NCI-H2107 treated with DMSO at 0.1 percent for 48 hours (cell line): ENCODE measurements at regions not wholly inside any gene's neighbourhood (a gene's known extent, or its start where the extent isn't known, plus 50 kb on each side); places are given as distances from the start of the nearest gene placed in this dataset.

Source experiments
- DNase-seq: peaks from one replicate; lab custom pipeline; 2025; ENCODE audit not compliant: unreplicated experiment; lab: John Stamatoyannopoulos, UW

DNA sequence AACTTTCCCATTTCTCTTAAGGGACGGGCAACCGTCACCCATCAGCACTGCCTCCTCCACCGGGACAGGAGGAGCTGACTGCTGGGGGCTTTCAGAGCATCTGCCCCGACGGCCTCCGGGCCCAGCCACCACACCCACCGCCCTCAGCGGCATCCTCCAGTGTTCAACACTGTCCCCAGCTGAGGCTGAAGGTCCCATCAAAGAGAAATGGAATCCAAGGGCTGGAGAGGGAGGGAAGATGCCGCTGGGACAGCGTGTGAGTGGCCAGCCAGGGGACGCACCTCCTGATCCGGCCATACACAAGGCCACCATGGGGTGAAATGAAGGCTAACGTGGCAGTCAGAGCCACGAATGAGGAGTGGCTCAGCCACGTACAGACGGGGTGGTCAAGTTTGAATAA lies 153.6 kb upstream of the PPP2R2D start:
- no peak for DNase-seq

DNA sequence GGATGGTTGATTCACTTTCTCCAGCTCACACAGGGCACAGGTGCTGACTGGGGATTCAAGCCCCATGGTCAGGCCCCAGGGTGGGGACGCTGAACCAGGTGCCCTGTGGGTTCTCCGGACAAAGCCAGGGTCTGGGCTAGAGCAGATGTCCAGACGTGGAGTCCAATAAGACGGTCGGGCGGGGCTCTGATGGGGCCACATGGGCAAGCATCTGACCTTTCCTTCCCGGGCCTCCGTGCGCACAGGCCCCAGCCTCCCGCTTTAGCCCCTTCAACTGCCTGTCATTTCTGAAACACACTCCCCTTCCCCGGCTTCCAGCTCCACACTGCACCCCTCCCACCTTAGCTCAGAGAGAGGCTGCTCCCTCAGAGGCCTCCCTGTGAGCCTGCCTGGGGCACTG lies 153.0 kb upstream of the PPP2R2D start:
- no peak for DNase-seq

- DNase-seq: no peak
Measured at GRCh38 chr10:131748191-131748590, 152.6 kb upstream of the PPP2R2D start.

DNA sequence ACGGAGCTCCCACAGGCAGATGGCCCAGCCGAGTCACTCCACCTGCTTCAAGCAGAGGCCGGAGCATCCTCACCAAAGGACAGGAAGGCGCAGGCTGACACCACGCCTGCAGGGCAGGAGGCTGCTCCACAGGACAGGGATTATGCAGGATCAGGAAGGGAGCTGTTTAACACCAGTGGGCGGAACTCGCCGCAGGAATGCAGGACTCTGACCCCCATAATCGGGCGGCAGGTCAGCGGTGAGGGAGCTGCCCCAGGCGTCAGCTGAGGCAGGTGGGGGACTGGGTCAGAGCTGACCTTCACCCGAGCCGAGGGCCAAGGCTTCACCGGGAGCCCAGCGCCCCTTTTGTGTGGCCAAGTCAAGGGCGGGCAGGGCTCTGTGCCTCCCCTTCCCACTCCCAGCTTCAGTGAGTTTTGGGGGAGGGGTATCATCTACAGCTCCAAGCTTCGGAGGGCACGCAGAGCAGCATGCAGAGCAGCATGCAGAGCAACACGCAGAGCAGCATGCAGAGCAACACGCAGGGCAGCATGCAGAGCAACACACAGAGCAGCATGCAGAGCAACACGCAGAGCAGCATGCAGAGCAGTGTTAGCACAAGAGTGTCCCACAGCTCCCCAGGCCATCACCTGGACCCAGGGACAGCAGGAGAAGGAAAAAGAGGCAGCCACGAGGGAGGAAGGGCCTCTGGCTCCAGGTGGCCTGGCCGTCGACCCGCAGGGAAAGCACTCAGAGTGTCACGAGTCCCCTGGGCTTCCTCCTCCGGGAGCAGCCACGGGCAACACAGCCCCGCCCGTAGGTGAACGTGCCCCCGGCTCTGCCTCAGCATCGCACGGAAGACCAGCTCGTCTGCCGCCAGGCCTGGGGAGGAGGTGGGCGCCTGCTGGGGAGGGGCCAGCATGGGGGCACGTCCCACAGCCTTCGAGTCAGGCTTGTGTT lies 151.7 kb upstream of the PPP2R2D start:
- DNase-seq: no peak

DNA sequence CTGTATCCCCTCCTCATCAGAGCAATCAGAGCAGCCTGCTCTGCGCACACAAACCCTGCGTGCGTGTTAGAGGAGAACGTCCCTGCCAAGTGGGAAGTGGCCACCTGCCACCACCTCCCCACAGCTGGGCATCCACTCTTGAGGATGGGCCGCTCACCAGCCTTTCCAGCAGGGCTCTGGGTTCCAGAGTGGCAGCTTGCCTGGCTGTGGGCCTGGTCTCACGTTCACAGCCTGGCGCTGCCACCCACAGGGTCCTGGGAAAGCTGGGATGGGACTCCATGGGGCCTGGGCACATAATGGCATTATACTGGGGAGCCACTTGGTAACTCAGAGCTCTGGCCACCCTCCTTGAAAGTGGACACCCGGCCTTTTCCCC lies 151.1 kb upstream of the PPP2R2D start:
- DNase-seq: no peak

- DNase-seq: no peak
Measured at GRCh38 chr10:131750171-131750895, 150.5 kb upstream of the PPP2R2D start.

- DNase-seq: no peak
Measured at GRCh38 chr10:131750973-131751826, 149.6 kb upstream of the PPP2R2D start.

DNA sequence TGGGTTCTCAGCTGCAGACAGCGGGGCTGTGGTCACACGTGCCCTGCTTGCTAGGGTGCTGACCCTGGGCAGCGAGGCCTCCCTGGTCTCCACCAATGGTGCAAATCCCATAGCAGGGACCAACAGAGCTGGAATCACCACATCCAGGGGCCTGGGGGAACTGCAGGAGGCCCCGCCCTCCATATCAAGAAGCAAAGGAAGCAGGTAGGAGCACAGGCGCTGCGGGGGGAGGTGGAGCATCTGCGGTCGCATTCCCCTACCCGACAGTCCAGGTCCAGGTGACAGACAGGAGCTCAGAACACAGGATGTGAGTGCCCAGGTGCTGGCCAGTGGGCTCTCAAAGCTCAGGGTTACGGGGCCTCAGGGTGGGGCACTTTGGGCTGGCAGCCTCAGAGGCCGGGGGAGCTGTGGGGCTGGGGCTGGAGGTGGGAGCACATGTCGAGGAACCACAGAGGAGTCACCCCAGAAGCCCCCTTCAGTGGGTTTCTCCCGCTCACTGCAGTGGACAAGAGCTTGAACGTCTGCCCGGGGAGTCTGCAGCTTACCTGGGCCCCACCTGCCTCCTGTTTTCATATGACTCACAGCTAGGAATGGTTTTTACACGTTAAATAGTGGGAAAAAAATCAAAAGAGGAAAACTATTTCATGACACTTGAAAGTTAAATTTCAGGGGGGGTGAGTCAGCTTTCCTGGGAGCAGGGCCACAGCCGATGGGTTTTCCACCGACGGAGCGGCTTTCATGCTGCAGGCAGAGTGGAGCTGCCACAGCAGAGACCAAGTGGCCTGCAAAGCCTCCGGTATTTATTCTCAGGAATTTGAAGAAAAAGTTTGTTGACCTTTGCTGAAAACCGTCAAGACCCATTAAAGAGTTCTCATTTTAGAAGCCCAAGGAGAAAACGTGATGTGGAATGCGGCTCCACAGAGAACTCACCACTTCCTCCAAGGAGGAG lies 148.7 kb upstream of the PPP2R2D start:
- no peak for DNase-seq

DNA sequence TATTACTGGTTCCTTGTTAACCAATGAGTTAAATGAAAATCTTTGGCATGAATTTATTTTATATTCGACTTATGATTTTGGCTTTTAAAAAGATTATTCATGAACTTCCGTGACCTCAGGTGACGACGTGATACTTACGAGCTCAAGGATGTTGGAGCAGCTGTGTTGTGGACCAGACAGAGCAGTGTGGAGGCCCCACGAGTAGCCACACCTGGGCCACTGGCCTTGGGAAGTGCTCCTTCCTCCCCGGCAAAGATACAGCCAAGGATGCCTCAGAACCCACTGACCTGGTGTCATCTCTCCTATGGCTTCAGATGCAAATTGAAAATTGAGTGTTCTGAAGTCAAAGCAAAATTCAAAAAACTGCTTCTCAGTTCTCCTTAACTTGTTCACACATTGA lies 147.5 kb upstream of the PPP2R2D start:
- DNase-seq: no peak

- DNase-seq: no peak
Measured at GRCh38 chr10:131755200-131755599, 145.6 kb upstream of the PPP2R2D start.

DNA sequence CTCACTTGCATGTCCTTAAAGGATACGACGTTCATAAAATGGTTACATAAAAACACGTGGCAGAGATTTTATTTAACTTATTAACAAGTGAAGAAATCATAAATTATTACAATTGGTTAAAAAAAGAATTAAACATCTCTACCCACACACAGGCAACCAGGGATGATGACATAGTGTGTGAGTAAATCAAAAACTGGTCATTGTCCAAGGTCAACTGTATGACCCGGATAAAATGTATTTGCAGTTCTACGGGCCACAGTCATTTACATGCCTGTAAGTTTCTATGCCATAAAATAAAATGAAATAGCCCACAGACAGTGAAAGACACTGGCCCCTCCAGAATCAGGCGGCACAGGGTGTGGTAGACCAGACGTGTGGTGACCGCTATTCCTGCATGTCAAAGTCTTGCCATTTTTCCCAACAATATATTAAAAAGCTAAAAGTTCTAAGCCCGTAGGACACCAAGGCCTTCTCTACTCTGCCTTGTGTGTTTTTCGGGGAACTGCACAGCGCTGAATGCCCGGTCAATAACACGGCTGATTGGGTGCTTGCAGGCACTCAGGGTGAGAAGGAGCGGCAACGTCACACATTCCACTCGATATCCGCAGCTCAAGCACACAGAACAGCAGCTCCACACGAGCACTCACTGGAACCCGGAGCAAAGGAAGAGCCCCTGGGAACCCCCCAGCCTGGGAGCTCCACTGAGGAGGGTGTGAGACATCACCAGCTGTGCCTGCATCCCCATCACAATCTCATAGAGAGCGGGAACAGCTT lies 143.3 kb upstream of the PPP2R2D start:
- no peak for DNase-seq

- peak; percentile 3 for DNase-seq
Measured at GRCh38 chr10:131758062-131758938, 142.5 kb upstream of the PPP2R2D start.

DNA sequence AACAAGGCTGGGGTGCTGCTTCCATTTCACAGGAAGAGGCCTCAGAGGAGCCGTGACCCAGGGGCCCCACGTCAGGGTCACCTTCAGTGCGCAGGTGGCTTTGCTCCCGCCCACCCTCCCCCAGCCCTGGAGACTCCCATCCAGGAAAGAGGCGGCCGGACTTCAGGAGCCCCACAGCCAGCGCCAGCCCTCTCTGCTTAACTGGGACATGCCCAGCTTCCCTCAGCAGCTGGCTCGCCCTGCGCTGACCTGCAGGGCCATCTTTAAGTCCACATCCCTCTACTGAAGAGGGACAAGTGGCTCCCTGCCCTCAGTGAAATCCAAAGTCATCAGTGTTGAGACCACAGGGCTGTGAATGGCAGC lies 141.9 kb upstream of the PPP2R2D start:
- DNase-seq: no peak

DNA sequence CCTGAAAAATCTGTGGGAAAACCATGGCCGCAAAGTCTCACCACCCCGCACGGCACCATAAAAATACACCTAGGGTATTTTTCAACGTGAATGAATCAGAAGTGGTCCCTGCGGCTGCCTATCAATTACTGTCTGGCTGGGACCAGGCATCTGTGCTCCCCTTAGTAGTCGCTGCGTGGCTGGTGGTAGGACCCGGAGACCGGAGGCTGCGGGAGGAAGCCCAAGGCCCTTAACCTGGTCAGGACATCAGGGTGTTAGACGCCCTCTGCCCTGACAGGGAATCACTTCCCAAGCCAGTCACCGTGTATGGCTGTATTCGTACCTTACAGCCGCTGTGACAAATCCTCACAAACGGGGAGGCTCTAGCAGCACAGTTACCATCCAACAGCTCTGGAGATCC lies 141.5 kb upstream of the PPP2R2D start:
- DNase-seq: no peak

- DNase-seq: peak; percentile 4
Measured at GRCh38 chr10:131760416-131761166, 140.2 kb upstream of the PPP2R2D start.

- no peak for DNase-seq
Measured at GRCh38 chr10:131762789-131763696, 137.8 kb upstream of the PPP2R2D start.

DNA sequence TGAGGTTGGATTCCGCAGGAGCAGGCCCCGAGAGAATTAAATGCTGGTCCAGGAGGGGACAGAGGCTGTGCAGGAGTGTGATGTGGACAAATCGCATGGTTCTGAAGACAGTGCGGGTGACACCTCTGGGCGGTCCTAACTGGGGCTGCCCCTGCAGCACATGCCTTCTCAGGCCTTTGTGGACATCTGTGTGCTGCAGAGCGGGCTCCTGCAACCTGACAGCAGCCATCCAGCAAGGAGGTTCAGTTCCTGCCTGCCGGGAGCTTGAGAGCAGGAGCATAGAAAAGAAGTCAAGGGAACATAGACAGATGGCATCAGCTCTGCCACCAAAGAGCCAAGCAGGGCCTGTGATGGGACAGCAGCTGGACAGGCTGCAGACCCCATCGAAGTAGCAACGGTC lies 135.9 kb upstream of the PPP2R2D start:
- no peak for DNase-seq
